ENCODE measurements at regions not wholly inside any gene's neighbourhood (a gene's known extent, or its start where the extent isn't known, plus 50 kb on each side); places are given as distances from the start of the nearest gene placed in this dataset.
"Not testable (repeated sequence)": the region's sequence is repeated elsewhere in the genome, so short reads cannot be mapped to it uniquely, and the experiment has no call there.

DNA sequence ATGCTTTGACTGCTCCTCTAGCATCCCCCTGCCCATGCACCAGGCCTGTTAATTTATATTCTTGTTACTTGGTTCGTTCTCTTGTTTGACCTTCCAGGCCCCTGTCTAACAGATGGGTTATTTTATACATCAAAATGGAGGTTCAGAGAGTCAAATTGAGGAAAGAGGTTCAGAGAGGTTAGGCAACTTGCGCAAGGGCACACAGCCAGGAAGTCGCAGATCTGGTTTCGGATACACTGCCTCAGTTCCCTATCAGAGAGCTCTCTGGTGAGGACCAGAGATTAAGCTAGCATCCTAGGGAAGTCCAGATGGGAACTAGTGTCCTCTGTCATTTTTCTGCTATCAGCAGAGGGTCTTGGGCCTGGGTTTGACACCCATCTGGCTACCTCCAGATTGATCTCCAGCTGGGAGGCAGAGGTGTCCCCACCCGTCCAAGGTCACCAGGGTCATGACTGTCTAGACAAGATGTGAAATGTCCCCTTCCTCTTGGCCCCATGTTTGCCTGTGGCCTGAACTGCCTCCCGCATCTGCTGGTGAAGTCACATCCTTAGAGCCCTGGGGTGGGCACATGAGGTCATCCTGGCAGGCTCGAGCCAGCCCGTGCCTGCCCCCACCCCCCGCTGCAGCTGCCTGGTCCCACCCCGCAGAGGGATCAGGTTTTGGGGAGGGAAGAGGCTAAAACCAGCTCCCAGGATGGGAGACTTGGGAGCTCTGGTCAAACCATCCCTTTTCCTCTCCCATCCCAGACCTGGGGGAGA is 84.3 kb upstream of the NCOR2 start:
- no peak for FAIRE-seq

DNA sequence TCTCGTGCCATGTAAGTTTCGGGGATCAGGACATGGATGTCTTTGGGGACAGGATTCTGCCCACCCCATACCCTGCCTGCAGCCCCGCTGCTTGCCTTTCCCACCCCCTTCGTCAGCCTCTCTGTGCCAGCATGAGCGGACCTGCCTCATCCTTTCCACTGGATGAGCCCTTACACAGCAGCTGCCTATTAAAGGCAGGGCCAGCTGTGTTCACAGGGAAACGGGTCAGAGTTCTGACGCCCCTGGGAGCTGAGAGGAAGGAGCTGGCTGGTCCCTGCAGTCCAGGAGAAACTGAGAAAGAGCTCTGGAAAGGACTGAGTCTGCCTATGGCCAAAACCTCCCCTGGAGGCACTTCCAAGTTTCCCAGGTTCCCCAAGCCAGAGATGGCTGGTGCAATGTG is 83.5 kb upstream of the NCOR2 start:
- no peak for FAIRE-seq

DNA sequence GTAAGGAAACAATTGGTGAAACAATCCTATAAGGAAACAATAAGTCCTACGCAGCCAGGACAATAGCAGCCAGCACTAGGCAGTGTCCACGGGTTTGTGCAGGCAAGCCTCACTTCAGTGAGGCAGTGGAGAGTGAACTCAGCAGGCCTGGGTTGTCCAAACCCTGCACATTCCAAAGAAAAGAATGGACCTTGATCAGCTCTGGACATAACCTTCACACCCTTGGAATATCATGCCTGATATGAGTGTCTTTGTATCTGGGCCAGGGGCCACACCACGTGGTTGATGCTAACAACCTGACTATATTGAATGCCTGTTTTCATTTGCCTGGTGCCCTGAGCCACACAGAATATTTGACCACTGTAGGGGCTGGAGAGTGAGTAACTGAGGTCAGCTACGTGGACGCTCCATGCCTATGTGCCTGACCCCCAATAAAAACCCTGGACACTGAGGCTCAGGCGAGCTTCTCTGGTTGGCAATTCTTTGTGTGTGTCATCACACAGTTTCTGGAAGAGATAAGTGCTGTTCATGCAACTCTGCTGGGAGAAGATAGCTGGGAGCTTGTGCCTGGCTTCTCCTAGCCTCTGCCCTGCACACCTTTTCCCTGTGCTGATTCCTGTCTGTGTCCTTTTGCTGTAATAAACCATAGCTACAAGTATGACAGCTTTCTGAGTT is 81.4 kb upstream of the NCOR2 start:
- no peak for FAIRE-seq

DNA sequence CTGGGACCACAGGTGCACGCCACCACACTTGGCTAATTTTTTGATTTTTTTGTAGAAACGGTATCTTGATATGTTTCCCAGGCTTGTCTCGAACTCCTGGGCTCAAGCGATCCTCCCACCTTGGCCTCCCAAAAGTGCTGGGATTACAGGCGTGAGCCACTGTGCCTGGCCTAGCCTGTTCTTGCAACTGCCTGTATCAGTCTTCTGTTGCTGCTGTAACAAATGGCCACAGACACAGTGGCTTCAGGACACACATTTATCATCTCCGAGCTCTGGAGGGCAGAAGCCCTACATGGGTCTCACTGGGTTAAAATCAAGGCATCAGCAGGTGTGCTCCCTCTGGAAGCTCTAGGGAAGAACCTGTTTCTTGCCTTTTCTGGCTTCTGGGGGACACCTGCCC is 79.9 kb upstream of the NCOR2 start:
- no peak for FAIRE-seq

DNA sequence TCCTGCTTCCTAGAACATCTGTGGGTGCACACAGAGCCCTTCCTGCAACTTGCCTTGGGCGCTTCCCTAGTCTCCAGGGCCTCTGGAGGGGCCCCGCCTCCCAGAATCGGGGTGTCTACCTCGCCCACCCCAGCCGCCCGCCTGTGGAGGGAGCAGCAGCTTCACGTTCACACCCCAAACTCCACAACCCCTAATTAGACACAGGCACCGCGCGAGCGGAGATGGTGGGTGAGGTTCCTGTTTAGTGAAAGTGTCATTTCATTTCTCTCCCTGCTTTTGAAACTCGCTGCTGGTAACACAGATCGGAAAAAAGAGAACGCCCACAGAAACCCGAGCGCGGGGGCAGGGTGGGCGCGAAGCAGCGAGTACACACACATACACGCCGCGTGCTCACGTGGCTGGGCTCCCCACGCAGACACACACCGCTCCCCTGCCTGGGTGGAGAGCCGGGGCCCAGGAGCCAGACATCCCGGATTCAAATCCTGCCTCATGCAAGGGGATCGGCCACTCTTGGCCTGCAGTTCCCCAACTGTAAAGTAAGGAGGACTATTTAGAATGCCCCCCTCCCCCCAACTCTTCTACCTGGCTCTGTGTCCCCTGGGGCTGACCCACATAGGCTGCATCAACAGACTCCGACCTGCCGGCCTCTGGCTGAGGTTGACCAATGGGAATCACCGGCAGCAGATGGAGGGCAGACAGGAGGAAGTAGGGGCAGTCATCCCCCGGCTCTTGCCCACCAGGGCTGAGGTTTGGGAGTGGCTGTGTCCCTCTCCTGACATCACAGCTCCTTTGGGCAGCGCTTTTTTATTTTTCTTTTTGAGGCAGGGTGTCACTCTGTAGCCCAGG is 79.2 kb upstream of the NCOR2 start:
- FAIRE-seq: no peak

DNA sequence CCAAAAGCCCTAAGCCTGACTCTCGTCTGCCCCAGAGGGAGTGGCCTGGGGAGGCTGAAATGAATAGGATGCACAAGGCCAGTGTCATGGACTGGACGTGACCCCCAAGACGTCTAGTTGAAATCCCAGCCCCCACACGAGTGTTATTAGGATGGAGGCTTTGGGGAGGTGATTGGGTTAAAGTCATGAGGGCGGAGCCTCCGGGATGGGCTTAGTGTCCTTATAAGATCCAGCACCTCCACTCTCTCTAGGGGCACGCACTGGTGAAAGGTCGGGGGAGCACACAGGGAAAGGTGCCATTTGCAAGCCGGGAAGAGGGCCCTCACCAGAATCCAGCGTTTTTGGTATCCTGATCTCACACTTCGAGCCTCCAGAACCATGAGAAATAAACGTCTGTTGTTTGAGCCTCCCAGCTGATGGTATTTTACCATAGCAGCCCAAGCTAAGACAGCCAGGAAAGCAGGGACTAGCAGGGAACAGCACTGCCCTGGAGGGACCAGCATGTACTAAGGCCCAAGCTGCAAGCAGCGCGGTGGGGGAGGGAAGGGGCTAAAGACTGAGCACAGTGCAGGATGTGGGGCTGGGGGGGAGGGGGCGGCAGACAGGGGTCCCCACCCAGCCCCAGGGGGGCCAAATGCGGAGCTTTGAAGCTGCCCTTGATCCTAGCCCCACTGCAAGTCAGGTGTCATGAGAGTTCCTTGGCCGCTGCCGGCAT is 78.3 kb upstream of the NCOR2 start:
- no peak for FAIRE-seq

DNA sequence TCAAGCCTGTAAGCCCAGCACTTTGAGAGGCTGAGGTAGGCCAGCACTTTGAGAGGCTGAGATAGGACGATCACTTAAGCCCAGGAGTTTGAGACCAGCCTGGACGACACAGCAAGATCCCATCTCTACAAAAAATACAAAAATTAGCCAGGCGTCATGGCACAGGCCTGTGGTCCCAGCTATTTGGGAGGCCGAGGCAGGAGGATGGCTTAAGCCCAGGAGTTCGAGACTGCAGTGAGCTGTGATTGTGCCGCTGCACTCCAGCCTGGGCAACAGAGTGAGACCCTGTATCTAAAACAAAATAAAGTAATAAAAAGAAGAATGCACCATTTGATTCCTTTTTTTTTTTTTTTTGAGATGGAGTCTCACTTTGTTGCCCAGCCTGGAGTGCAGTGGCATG is 76.4 kb upstream of the NCOR2 start:
- FAIRE-seq: not testable (repeated sequence)

DNA sequence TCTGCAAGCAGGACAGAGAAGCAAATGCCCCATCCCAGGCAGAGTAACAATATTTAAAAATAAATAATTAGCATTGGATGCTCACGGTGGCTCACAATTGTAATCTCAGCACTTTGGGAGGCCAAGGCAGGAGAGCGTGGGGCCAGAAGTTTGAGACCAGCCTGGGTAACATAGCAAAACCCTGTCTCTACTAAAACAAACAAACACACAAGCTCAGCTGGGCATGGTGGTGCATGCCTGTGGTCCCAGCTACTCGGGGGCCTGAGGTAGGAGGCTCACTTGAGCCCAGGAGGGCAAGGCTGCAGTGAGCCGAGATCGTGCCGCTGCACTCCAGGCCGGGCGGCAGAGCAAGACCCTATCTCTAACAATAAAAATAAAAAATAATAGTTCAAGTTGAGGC is 74.7 kb upstream of the NCOR2 start:
- FAIRE-seq: no peak

DNA sequence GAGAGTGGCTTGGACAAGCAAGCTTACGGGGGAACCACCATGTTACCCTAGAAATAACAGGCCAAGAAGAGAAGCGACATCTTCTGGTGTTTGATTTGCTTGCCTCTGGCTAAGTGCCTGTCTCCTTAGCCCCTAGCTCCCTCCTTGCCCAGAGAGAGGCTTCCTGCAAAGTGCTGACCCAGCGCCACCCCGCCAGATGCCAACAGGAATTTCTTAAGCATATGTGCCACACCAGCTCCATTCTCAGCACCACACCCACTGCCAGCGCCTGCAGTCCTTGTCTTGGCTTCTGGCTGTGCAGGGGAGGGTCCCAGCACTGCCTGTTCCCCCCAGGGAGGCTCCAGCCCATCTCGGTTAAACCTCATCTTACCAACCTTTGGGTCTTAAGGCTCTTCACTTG is 74.2 kb upstream of the NCOR2 start:
- no peak for FAIRE-seq

DNA sequence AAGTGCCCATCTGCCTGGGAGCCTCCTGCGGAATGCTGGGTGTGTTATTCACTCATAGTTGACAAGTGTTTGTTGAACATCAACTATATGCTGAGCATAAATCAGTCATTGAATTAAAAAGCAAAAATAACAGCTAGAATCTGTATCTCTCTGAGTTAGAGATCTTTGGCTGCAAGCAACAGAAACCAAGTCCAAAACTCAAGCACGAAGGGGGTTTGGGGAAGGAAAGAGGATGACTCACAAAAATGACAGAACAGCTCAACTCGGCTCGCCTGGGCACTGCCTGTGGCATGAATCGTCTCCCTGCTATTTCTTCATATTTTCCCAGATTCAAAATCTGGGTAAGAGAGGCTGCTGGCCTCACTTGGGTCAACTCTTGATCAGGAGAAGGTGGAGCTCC is 72.6 kb upstream of the NCOR2 start:
- no peak for FAIRE-seq

DNA sequence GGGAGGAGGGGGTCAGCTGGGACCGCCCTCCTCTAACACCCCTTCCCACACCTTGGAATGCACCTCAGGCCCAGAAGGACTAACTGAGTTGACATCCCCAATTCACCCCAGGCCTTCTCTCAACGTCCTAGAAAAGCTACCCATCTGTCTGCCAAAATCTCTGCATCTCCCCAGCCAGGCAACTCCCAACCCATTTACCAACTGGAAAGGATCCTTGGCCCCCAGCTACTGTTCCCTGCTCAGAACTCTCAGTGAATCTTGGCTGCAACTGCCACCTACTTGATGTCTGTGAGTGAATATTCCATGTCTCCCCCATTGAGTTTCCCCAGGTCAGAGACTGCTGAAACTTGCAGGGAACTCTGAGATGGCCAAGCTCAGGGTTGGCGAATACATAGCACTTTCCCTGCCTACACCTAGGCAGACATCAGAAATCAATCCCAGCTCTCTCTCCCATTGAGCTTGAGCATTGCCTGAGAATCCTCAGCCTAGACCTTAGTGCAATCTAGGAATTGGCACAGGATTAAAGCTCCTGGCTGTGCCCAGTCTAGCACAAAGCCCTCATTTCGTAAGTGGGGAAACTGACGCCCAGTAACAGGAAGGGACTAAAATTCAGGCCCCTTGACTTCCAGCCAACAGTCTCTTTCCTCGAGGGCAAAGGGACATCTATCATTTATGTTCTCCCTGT is 71.9 kb upstream of the NCOR2 start:
- no peak for FAIRE-seq

DNA sequence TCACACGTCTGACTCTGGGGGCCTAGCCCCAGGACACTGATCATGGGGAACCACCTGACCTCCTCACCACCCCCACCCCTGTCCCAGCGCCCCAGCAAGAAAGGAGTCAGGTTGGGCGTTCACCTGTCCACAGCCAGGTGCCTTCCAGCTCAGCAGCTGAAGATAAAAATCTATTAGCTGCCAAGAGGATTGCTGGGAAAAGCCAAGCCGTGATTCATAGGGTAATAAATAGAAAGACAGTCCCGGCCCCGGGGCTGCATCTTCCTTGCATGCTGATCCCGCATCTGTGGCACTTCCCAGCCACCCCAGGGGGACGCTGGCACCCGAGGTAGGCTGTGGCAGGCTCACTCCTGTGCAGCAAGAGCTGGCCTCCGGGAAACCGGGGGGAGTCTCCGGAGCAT is 70.2 kb upstream of the NCOR2 start:
- FAIRE-seq: no peak

DNA sequence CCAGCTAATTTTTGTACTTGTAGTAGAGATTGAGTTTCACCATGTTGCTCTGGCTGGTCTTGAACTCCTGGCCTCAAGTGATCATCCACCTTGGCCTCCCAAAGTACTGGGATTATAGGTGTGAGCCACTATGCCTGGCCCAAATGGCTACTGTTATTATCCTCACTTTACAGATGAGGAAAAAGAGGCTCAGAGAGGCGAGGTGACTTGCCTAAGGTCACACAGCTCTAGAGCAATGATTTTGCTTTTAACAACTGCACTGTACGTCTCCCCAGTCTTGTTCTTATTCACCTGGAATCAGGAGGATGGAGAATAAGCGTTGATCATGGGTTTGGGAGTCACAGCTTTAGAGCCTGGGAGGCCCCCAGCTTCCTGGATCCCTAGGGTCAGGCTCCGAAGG is 69.8 kb upstream of the NCOR2 start:
- no peak for FAIRE-seq

DNA sequence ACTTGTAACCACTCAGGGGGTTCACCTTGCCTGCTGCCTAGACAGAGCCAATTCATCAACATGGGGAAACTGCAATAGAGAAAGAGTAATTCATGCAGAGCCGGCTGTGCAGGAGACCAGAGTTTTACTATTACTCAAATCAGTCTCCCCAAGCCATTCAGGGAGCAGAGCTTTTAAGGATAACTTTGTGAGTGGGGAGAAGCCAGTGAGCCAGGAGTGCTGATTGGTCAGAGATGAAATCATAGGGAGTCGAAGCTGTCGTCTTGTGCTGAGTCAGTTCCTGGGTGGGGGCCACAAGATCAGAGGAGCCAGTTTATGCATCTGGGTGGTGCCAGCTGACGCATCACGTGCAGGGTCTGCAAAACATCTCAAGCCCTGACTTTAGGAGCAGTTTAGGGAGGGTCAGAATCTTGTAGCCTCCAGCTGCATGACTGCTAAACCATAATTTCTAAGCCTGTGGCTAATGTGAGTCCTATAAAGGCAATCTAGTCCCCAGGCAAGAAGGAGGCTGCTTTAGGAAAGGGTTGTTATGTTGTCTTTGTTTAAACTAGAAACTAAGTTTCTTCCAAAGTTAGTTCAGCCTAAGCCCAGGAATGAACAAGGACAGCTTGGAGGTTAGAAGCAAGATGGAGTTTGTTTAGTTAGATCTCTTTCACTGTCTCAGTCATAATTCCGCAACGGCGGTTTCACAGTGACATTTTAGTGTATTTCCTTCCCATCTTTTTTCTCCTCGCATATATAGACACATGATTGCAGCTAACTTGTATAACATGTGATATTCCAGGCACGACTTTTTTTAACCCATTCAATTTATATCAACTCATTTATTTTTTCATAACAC is 68.9 kb upstream of the NCOR2 start:
- FAIRE-seq: no peak

DNA sequence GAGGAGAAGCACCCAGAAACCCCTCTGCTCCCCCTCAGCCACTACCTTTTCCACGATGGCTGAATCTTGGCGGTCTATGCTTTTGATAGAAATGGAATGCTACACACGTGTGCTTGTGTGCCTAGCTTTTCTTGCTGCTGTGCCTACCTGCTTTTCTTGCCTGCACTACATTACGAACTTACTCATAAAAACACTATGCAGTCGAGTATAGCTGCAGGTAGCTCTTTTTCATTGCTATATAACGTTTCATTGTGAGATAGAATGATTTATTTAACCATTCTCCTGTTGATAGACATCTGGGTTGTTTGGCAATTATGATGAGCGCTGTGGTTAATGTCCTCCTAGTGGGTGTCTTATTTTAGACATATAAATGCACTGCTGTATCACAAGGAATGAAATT is 67.9 kb upstream of the NCOR2 start:
- no peak for FAIRE-seq

DNA sequence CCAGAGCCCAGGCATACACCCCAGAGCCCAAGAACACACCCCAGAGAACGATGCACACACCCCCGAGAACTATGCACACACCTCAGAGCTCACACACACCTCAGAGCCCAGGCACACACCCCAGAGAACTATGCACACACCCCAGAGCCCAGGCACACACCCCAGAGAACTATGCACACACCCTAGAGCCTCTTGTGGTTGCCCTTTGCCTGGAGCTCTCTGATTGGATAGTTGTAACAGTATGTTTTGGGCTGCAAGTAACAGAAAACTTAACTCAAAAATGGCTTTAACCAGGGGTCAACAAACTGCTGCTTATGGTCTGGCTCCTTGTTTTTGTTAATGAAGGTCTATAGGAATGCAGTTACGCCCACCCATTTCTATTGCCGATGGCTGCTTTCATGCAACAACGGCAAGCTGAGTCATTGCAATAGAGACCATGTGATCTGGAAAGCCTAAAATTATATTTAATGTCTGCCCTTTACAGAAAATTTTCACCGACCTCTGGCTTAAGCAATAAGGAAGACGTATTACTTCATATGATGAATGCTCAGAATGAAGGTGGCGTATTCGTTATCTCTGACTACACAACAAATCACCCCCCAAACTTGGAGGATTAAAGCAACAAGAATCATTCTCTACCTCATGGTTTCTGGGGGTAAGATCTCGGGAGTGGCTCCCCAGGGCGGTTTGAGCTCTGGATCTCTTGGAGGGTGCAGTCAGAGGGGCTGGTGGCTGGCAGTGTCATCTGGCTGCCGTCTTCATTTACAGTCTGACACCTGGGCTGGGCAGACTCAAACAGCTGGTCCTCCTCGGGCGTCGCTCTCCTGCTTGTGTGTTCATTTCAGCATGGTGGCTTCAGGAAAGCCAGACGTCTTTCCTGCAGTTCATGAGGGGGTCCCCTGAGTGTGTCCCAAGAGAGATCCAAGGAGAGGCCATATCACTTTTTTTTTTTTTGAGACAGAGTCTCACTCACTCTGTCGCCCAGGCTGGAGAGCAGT is 66.3 kb upstream of the NCOR2 start:
- no peak for FAIRE-seq

DNA sequence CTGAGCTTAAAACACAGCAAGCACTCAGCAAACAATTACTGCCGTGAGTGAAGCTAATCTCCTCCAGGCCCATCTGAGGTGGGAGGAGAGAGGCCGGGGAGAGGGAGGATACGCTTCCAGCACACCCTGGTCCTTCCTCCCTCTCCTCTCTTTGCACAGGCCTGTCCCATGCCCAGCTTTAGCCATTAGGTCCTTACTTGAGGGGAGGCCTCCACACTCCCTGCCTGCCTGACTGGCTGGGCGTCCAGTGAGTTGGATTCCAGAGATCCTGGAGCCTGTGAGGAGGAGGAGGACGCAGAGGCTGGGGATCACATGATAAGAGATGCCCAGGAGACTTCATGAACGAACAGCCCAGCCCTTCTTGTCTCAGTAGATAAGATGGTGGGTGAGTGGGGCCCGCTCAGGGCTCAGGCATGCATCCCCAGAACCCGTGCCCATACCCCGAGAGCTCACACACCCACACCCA is 65.1 kb upstream of the NCOR2 start:
- no peak for FAIRE-seq

DNA sequence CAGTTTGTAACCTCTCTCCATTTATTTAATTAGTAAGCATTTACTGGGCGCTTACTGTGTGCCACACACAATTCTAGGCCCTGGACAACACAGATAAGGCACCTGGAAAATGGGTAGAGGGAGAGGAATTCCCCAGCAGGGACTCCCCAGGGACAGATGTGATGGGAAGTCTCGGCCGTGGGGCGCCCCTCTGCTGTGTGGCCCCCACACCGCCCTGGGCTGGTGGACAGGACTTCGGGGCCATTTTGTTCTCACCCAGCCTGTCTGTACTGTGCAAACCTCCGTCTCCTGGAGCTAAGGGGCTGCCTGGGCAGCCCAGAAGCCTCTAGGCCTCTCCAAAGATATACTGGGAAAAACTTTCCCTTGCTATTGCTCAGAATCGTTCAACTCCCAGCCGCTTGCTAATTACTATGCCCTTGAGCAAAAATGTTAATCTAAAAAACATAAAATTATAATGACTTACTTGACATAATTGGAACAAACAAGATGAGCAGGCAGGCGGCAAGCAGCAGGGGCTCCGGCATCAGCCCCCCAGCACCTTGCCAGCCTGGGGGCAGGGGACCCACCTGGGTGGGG is 64.4 kb upstream of the NCOR2 start:
- no peak for FAIRE-seq

DNA sequence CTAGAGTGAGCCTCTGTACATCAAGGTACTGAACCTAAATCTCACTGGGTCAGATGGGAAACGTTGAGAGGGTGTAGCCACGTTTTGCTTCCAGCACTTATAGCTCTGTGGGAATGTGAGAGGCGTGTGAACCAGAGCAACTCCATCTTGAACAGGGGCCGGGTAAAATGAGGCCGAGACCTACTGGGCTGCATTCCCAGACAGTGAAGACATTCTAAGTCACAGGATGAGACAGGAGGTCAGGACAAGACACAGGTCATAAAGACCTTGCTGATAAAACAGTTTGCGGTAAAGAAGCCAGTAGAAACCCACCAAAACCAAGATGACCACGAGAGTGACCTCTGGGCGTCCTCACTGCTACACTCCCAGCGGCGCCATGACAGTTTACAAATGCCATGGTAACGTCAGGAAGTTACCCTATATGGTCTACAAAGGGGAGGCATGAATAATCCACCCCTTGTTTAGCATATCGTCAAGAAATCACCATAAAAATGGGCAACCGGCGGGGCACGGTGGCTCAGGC is 63.4 kb upstream of the NCOR2 start:
- no peak for FAIRE-seq

Measured in endometrium (tissue), 2 donors.